ENCODE measurements at regions not wholly inside any gene's neighbourhood (a gene's known extent, or its start where the extent isn't known, plus 50 kb on each side); places are given as distances from the start of the nearest gene placed in this dataset.

DNA sequence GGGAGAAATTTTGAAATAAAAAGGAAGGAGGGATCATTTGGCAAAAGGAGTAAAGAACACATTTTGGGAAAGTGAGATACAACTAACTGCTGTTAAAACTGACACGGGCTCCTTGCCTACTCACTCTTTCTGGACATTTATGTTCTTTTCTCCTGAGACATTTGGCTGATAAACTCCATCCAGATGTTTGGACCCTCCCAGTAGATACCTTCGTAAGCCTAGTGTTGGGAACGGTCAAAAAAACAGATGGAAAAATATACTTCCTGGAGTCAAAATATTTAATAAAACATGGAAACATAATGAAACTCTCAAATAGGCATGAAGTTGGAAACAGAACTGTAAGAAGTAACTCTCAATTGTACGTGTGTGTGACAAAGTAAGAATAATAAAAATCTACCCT lies 360.1 kb upstream of the RIOK2 start:
- BruUV-seq (replicated peaks): no TSS peak
- ChIA-PET POLR2A (no interaction called here), CTCF (no interaction called here)
- Mint-ChIP-seq H3K4me3 (ENCODE audit: unreplicated experiment) (no peak overlapping the region), H3K9me3 (ENCODE audit: unreplicated experiment) (no peaks in the 10 kb centered on the region), H3K27ac (ENCODE audit: unreplicated experiment) (no peak overlapping the region), H3K36me3 (ENCODE audit: insufficient read depth, unreplicated experiment) (no peaks in the 10 kb centered on the region), H3K4me1 (ENCODE audit: low read depth, unreplicated experiment) (no peaks in the 10 kb centered on the region), H3K27me3 (ENCODE audit: insufficient read depth, unreplicated experiment) (no peaks in the 10 kb centered on the region)
- DNase-seq: no peak
- Histone ChIP-seq H3K9me3 (no peaks in the 10 kb centered on the region; the same call in 1 of the 2 replicates), H3K4me3 (ENCODE audit: low read depth, low read length) (no peak overlapping the region), H3K4me1 (no peaks in the 10 kb centered on the region), H3K27me3 (replicated peaks; ENCODE audit: control insufficient read depth, insufficient read depth, low read length) (no peaks in the 10 kb centered on the region), H3K36me3 (ENCODE audit: control insufficient read depth, insufficient read depth, low read length) (no peaks in the 10 kb centered on the region)
- intact Hi-C loops (cut with micrococcal nuclease; ENCODE audit: unreplicated experiment): no loop called here
- TF ChIP-seq, protein P1, sequence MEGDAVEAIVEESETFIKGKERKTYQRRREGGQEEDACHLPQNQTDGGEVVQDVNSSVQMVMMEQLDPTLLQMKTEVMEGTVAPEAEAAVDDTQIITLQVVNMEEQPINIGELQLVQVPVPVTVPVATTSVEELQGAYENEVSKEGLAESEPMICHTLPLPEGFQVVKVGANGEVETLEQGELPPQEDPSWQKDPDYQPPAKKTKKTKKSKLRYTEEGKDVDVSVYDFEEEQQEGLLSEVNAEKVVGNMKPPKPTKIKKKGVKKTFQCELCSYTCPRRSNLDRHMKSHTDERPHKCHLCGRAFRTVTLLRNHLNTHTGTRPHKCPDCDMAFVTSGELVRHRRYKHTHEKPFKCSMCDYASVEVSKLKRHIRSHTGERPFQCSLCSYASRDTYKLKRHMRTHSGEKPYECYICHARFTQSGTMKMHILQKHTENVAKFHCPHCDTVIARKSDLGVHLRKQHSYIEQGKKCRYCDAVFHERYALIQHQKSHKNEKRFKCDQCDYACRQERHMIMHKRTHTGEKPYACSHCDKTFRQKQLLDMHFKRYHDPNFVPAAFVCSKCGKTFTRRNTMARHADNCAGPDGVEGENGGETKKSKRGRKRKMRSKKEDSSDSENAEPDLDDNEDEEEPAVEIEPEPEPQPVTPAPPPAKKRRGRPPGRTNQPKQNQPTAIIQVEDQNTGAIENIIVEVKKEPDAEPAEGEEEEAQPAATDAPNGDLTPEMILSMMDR (IDR thresholded peaks at IDR 0.05; ENCODE audit: insufficient read depth in 1 of 2, low read depth in 1 of 2, low read length in 1 of 2, severe bottlenecking in 1 of 2, unreplicated experiment in 1 of 2): no peak

DNA sequence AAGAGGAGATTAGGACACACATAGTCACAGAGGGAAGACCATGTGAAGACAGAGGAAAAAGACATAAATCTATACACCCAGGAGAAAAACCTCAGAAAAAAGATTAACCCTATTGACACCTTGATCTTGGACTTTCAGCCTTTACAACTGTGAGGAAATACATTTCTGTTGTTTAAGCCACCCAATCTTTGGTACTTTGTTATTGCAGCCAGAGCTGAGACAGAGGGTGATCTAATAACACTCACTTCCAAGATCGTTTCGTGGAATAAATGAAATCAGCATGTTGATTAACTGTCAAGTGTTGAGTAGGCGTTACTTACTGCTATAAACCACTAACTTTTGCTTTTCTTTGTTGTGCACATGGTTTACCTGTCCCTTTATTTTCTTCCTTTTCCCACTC lies 361.2 kb upstream of the RIOK2 start:
- ChIA-PET CTCF (no interaction called here), POLR2A (no interaction called here)
- intact Hi-C loops (cut with micrococcal nuclease; ENCODE audit: unreplicated experiment): no loop called here
- no peak overlapping the region for H3K4me3 Mint-ChIP-seq (ENCODE audit: unreplicated experiment)
- Histone ChIP-seq H3K9me3 (no peaks in the 10 kb centered on the region; the same call in 1 of the 2 replicates), H3K36me3 (ENCODE audit: control insufficient read depth, insufficient read depth, low read length) (no peaks in the 10 kb centered on the region), H3K4me1 (no peaks in the 10 kb centered on the region), H3K27me3 (replicated peaks; ENCODE audit: control insufficient read depth, insufficient read depth, low read length) (no peaks in the 10 kb centered on the region), H3K4me3 (ENCODE audit: low read depth, low read length) (no peak overlapping the region)
- TF ChIP-seq, protein P1 (IDR thresholded peaks at IDR 0.05; ENCODE audit: insufficient read depth in 1 of 2, low read depth in 1 of 2, low read length in 1 of 2, severe bottlenecking in 1 of 2, unreplicated experiment in 1 of 2): no peak
- no peak for DNase-seq
- no TSS peak for BruUV-seq (replicated peaks)
- no peak overlapping the region for H3K27ac Mint-ChIP-seq (ENCODE audit: unreplicated experiment)
- H3K27me3 Mint-ChIP-seq (ENCODE audit: insufficient read depth, unreplicated experiment): no peaks in the 10 kb centered on the region
- H3K9me3 Mint-ChIP-seq (ENCODE audit: unreplicated experiment): no peaks in the 10 kb centered on the region
- H3K36me3 Mint-ChIP-seq (ENCODE audit: insufficient read depth, unreplicated experiment): no peaks in the 10 kb centered on the region
- no peaks in the 10 kb centered on the region for H3K4me1 Mint-ChIP-seq (ENCODE audit: low read depth, unreplicated experiment)

DNA sequence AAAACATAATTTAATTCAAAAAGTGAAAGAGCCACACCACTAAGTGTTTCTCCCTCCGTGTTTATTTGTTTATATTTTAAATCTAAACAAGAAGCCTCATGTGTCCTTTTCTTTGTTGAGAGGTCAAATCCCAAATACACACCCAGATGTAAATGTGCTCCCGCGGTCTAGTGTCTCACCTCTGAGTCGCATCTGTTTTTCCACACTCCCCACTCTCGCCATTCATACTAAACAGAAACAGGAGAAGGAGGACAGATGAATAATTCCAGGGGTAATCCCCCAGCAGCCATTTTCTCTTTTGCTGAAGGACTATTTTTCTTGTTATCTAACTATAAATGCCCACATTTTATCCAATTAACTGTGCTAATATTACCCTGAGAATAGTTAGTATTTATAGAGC lies 361.6 kb upstream of the RIOK2 start:
- DNase-seq: no peak
- ChIA-PET POLR2A (no interaction called here), CTCF (no interaction called here)
- no peaks in the 10 kb centered on the region for H3K36me3 ChIP-seq (ENCODE audit: control insufficient read depth, insufficient read depth, low read length)
- H3K4me3 ChIP-seq (ENCODE audit: low read depth, low read length): no peak overlapping the region
- H3K27me3 ChIP-seq (replicated peaks; ENCODE audit: control insufficient read depth, insufficient read depth, low read length): no peaks in the 10 kb centered on the region
- Mint-ChIP-seq H3K4me1 (ENCODE audit: low read depth, unreplicated experiment) (no peaks in the 10 kb centered on the region), H3K27ac (ENCODE audit: unreplicated experiment) (no peak overlapping the region), H3K27me3 (ENCODE audit: insufficient read depth, unreplicated experiment) (no peaks in the 10 kb centered on the region), H3K4me3 (ENCODE audit: unreplicated experiment) (no peak overlapping the region), H3K36me3 (ENCODE audit: insufficient read depth, unreplicated experiment) (no peaks in the 10 kb centered on the region), H3K9me3 (ENCODE audit: unreplicated experiment) (no peaks in the 10 kb centered on the region)
- BruUV-seq (replicated peaks): no TSS peak
- TF ChIP-seq, protein P1 (IDR thresholded peaks at IDR 0.05; ENCODE audit: insufficient read depth in 1 of 2, low read depth in 1 of 2, low read length in 1 of 2, severe bottlenecking in 1 of 2, unreplicated experiment in 1 of 2): no peak
- no peaks in the 10 kb centered on the region; the same call in 1 of the 2 replicates for H3K9me3 ChIP-seq
- intact Hi-C loops (cut with micrococcal nuclease; ENCODE audit: unreplicated experiment): no loop called here
- no peaks in the 10 kb centered on the region for H3K4me1 ChIP-seq
